ENCODE measurements at regions not wholly inside any gene's neighbourhood (a gene's known extent, or its start where the extent isn't known, plus 50 kb on each side); places are given as distances from the start of the nearest gene placed in this dataset.
"Not testable (repeated sequence)": the region's sequence is repeated elsewhere in the genome, so short reads cannot be mapped to it uniquely, and the experiment has no call there.

GRCh38 chr1:58238846-58239245, 307.7 kb downstream of the OMA1 start:
- DNase-seq (ENCODE audit: low read depth) = no peak
- TF ChIP-seq CTCF (IDR thresholded peaks at IDR 0.05; ENCODE audit: low read depth, low read length, missing control alignments) = no peak
- no peak overlapping the region for H3K4me3 ChIP-seq (ENCODE audit: low read depth, low read length)

GRCh38 chr1:58233729-58234128, 312.8 kb downstream of the OMA1 start:
- H3K4me3 ChIP-seq (ENCODE audit: low read depth, low read length) = no peak overlapping the region
- no peak for DNase-seq (ENCODE audit: low read depth)
- no peak for TF ChIP-seq CTCF (IDR thresholded peaks at IDR 0.05; ENCODE audit: low read depth, low read length, missing control alignments)

GRCh38 chr1:58231204-58231603, 315.3 kb downstream of the OMA1 start:
- no peak for DNase-seq (ENCODE audit: low read depth)
- no peak overlapping the region for H3K4me3 ChIP-seq (ENCODE audit: low read depth, low read length)
- no peak for TF ChIP-seq CTCF (IDR thresholded peaks at IDR 0.05; ENCODE audit: low read depth, low read length, missing control alignments)

- no peak for DNase-seq (ENCODE audit: low read depth)
- no peak overlapping the region for H3K4me3 ChIP-seq (ENCODE audit: low read depth, low read length)
- TF ChIP-seq CTCF (IDR thresholded peaks at IDR 0.05; ENCODE audit: low read depth, low read length, missing control alignments) = no peak
Observed at GRCh38 chr1:58227604-58228003, 318.9 kb downstream of the OMA1 start.

GRCh38 chr1:58223522-58223921, 323.0 kb downstream of the OMA1 start:
- no peak for DNase-seq (ENCODE audit: low read depth)
- no peak overlapping the region for H3K4me3 ChIP-seq (ENCODE audit: low read depth, low read length)
- TF ChIP-seq CTCF (IDR thresholded peaks at IDR 0.05; ENCODE audit: low read depth, low read length, missing control alignments) = no peak

- no peak for DNase-seq (ENCODE audit: low read depth)
- TF ChIP-seq CTCF (IDR thresholded peaks at IDR 0.05; ENCODE audit: low read depth, low read length, missing control alignments) = no peak
- H3K4me3 ChIP-seq (ENCODE audit: low read depth, low read length) = no peak overlapping the region
Observed at GRCh38 chr1:58220836-58221472, 325.6 kb downstream of the OMA1 start.

- DNase-seq (ENCODE audit: low read depth); H3K4me3 ChIP-seq (ENCODE audit: low read depth, low read length): not testable (repeated sequence)
Observed at GRCh38 chr1:58216169-58216568, 330.4 kb downstream of the OMA1 start.

Measured in GM12864 (cell line).